MV-4-11 (cell line): ENCODE measurements at regions not wholly inside any gene's neighbourhood (a gene's known extent, or its start where the extent isn't known, plus 50 kb on each side); places are given as distances from the start of the nearest gene placed in this dataset.
"Not testable (repeated sequence)": the region's sequence is repeated elsewhere in the genome, so short reads cannot be mapped to it uniquely, and the experiment has no call there.

ENCODE experiments used
- DNase-seq: peaks from one replicate; lab custom pipeline; 2025; lab: John Stamatoyannopoulos, UW

DNA sequence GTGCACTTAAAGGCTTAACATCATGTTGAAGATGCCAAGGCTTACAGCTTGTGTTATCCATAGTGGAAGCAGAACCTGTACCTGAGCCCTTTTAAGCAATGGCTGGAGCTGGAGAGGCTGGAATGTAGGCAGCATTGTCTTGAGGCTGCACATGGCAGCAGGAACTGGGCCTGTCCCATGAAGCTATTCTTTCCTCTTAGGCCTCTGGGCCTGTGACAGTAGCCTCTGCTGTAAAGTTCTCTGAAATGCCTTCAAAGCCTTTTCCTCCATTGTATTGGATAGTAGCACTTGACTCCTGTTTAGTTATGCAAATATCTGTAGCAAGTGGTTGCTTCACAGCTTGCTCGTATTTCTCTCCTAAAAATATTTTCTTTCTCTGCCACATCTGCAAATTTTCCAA, 127.4 kb upstream of the ANO5 start:
- no peak for DNase-seq

DNA sequence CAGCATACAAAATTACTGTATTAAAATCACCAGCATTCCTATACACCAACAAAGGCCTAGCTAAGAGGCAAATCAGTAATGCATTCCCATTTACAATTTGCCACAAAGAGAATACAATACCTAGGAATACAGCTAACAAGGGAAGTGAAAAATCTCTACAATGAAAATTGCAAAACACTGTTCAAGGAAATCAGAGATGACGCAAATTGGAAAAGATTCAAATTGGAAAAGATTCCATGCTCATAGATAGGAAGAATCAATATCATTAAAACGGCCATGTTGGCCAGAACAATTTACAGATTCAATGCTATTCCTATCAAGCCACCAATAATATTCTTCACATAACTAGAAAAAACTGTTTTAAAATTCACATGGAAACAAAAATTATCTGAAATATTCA, 123.0 kb upstream of the ANO5 start:
- no peak for DNase-seq

GRCh38 chr11:22076271-22076930, 116.5 kb upstream of the ANO5 start:
- no peak for DNase-seq

- DNase-seq = no peak
Observed at GRCh38 chr11:22078063-22078462, 114.8 kb upstream of the ANO5 start.

- no peak for DNase-seq
Observed at GRCh38 chr11:22079133-22079872, 113.6 kb upstream of the ANO5 start.

DNA sequence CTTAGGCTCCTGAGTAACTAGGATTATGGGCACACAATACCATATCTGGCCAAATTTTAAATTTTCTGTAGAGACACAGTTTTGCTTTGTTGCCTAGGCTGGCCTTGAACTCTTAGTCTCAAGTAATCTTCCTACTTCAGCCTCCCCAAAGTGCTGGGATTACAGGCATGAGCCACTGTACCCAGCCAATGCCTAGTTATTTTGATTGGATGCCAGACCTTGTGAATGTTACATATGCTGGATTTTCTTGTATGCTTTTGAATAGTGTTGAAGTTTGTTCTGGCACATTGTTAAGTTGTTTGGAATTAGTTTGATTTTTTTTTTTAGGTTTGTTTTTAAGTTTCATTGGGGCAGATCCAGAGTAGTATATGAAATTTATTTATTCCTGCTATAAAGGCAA, 110.7 kb upstream of the ANO5 start:
- no peak for DNase-seq

GRCh38 chr11:22082788-22083187, 110.1 kb upstream of the ANO5 start:
- DNase-seq = no peak

GRCh38 chr11:22084056-22084455, 108.8 kb upstream of the ANO5 start:
- no peak for DNase-seq

- no peak for DNase-seq
Observed at GRCh38 chr11:22084564-22084963, 108.3 kb upstream of the ANO5 start.

DNA sequence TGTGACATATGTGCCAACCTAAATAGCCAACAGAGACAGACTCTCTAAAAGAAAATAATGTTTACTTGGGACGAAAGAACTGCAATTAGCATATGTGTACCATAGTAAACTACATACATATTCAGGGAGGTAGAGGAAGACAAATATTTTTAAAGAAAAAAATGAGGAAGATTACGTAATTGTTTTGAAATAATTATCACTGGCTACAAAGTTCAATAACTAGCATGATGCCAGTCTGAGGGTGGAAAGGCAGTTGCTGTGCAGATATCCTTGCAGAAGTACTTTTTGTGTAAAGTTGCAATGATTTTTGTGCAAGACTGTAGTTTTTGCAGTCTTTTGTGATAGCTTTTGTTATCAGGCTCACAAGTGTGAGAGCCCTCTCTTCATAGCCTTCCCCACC, 103.3 kb upstream of the ANO5 start:
- no peak for DNase-seq

DNA sequence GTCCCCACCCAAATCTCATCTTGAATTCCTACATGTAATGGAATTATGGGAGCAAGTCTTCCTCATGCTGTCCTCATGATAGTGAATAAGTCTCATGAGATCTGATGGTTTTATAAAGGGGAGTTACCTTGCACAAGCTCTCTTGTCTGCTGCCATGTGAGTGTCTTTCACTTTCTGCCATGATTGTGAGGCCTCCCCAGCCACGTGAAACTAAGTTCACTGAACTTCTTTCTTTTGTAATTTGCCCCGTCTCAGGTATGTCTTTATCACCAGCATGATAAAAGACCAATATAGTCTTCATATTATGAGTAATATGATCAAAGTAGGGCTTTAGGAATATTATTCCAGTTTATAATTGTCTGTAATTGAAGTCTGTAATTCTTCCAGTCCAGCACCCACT, 86.3 kb upstream of the ANO5 start:
- DNase-seq = no peak

DNA sequence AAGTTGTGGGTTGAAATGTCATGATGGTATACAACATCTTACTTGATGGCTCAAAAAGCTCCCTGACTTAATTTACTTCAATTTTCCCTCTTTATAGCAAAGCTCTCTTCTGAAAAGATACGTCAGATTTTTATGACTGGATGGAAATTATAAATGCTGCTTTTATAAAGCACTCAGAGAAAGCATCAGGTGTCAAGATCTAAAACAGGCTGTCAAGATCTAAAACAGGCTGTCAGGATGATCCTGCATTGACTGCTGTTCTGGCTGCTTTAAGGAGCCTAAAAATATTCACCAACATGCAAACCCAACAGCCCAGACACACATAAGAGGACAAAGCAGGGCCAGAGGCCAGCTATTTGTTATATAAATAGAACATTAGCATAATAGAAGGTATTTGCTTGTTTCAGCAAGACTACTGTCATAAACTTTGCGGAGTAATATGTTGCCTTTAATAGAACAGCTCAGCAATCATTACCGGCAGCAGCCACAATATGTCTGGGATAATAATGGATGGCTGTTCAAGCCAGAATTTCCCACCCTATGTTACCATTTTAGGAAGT, 77.3 kb upstream of the ANO5 start:
- DNase-seq = no peak

DNA sequence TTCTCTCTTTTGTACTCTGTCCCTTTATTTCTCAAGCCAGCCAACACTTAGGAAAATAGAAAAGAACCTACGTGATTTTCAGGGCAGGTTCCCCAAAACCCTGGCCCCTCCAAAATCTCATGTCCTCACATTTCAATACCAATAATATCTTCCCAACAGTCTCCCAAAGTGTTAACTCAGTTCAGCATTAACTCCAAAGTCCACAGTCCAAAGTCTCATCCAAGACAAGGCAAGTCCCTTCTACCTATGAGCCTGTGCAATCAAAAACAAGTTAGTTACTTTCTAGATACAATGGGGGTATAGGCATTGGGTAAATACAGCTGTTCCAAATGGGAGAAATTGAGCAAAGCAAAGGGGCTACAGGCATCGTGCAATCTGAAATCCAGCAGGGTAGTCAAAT, 64.9 kb upstream of the ANO5 start:
- not testable (repeated sequence) for DNase-seq

DNA sequence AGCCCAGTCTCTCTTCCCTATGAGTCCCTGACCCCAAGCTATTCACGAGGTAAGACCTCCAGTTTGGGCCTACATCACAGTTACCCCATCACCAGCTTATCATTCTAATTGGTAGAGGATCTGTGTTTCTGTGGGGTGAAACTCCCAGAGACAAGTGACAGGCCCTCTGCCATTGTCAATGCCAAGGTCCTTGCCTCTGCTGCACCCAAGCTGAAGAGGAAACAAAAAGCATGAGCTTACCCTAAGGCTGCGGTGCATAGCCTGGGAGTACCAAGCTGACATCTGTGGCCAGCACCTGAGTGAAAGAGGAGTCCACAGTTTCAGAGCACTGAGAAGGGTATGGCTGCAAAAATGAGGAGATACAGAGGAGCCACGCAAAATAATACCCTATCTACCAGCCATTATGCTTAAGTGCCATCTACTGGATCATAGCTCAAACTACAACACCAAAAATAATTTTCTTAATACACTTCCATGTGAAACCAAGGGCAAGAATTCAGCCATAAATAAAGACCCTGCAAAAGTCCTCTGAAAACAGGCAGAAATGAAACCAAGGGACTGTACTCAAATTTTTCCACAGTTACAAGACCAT, 62.3 kb upstream of the ANO5 start:
- DNase-seq = peak; percentile 32

GRCh38 chr11:22133776-22134175, 59.1 kb upstream of the ANO5 start:
- DNase-seq = peak; percentile 43

GRCh38 chr11:22138264-22138663, 54.6 kb upstream of the ANO5 start:
- DNase-seq = no peak
